GDM1 (cell line): ENCODE measurements at regions not wholly inside any gene's neighbourhood (a gene's known extent, or its start where the extent isn't known, plus 50 kb on each side); places are given as distances from the start of the nearest gene placed in this dataset.

Experiments used
- DNase-seq: peaks from one replicate; lab custom pipeline; 2025; lab: John Stamatoyannopoulos, UW

DNA sequence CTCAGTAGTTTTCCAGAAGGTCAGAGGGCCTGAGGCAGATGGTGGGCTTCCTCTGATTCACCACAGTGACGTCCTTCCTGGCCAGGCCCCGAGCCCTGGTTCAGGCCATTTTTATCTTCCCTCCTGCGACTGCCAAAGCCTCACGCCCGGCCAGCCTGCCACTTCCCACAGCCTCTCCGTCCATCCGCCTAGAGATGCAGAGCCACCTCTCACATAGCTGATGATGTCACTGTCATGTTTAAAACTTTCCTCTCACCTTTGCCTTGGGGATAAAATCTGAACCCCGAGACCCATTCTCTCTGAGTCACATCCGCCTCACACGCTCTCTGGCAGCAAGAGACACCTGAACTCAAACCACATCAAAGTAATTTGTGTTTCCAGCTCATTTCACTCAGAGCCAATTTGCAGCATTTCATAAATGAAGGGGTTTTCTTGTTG is 175.3 kb downstream of the QDPR start:
- no peak for DNase-seq

GRCh38 chr4:17336069-17336468 is 175.8 kb downstream of the QDPR start:
- DNase-seq, result no peak

GRCh38 chr4:17335371-17335770 is 176.5 kb downstream of the QDPR start:
- no peak for DNase-seq

GRCh38 chr4:17332478-17332877 is 179.4 kb downstream of the QDPR start:
- DNase-seq, result no peak

DNA sequence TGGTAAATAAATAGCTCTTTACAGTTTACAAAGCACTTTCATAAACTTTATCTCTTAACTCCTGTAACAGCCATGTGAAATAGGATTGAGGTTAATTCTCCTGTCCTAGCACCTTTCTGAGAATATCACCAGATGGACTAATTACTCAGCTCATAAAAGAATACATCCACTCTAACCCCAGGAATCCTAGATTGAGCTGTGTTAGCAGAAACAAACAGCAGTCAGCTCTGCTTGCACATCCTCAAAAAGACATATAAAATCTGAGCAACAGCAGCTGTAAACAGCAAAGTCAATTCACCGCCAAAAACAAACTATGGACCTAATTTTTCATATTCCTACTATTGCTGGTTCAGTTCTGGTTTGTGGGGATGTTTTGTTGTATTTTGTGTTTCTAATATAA is 182.8 kb downstream of the QDPR start:
- DNase-seq, result no peak

DNA sequence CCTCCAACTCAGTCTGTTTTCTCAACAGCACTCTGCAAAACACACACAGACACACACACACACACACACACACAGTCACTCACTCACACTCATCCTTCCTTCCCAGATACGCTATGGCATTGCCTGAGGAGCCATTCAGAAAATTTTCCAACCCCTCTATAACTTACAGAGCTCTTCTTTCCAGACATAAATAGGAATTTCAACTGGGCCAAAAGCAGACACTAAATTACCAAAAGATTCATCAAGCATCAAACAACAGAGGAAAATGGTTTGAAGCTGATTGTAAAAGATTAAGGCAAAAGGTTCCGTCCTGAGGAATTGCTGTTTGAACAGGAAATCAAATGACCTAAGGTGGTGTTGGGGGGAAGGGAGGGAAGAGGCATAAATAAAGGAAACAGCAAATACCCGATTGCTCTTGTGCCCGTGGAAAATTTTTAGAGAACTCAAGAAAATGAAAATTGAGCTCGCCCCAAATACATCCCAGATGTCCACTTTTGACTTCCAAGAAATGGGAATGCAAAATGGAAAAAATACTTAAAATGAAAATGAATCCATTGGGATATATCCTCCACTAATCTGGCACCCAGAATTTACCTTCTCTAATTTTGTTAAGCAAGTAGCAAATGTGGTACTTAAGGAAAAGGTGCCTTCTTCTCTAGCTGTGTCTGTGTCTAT is 183.6 kb downstream of the QDPR start:
- DNase-seq, result no peak

- DNase-seq, result no peak
Measured at GRCh38 chr4:17327591-17327990, 184.3 kb downstream of the QDPR start.

- DNase-seq, result no peak
Measured at GRCh38 chr4:17326756-17327155, 185.1 kb downstream of the QDPR start.

GRCh38 chr4:17325098-17325497 is 186.8 kb downstream of the QDPR start:
- DNase-seq, result no peak

- no peak for DNase-seq
Measured at GRCh38 chr4:17324386-17324830, 187.5 kb downstream of the QDPR start.

DNA sequence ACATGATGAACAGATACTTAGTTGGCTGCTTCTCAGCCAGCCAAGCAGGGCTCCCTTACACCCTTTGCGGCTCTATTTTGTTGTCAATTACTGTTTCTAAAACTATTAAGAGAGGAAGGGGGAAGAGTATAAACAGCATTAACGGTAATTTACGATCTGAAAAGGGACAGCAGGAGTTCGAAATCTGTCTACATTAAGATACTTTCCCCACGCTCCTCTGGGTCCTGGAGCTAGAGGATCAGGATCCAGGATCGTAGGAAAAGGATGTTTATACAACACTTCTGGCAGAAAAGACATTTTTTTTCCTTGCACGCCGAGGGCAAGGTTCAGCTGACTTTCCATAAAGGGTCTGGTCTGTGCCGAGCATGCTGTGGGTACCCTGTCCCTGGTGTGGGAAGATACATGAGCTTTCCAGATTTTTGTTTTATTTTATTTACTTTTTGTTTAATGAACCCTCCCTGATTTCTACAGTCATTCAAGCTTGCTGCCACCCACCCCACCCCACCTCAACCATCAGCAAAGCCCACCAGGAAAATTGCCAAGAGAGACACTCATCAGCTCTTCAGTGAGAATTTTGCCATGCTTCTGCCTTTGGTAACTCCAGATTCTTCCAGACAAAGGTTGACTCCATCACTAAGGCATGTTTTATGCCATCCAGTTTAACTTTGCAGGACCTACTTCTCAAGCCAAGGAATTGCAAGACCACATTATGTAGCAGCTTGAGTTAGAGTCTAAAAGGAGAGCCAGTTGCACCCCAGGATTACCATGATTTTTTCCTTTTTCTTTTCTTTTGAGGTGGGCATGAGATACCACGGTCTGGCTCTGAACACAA is 188.1 kb downstream of the QDPR start:
- no peak for DNase-seq

GRCh38 chr4:17322514-17322913 is 189.4 kb downstream of the QDPR start:
- no peak for DNase-seq

DNA sequence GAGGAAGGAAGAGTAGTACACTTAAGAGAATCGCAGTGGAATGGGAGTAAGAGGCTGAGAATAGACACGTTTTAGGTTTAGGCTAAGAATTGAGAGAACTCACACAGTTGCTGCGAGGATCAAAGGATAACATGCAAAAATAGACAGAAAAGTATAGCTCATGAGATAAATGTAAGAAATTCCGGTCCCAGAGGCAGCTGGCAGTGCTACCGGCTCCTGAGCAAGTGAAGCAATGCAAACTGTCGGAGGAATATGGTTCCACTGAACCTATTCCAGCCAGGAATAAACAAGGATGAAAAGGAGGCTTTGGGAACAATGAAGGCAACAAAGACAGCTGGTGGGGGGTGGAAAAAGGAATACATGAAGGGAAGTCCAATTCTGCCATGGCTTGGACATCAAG is 191.8 kb downstream of the QDPR start:
- no peak for DNase-seq

DNA sequence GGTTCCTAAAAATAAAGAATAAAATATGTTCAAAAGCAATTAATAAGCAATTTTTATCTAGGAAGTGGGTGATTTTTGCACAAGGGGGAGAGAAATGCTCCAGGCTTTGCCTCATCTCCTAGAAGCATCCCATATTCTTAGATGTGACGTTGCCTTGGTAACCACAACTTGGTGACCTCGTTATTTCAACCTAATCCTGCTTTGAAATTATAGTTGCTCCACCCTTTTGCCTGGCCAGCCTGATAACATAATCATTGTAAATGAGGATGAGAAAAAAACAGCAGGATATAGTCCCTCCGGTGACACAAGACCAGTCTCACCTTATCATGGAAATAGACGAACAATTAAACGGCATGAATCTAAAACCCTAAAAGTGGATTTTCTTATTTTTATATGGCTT is 194.4 kb downstream of the QDPR start:
- DNase-seq, result no peak

GRCh38 chr4:17316566-17316965 is 195.3 kb downstream of the QDPR start:
- no peak for DNase-seq

DNA sequence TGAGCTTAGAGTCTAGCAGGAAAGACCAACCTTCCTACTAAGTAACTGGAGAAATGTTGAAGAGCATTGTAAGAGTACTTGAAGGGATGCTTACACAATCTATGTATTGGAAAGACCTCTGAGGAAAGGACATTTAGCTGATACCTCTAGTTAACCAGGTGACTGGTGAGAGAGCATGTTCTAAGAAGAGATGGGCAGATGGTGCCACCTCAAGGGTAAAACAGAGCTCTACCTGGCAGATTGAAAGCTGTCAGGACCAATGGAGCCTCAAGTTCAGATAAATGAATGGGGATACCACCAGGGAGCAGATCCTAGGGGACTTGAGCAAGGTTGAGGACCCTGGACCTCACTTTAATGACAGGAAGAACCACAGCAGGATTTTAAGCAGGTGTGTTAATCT is 196.4 kb downstream of the QDPR start:
- DNase-seq, result no peak

DNA sequence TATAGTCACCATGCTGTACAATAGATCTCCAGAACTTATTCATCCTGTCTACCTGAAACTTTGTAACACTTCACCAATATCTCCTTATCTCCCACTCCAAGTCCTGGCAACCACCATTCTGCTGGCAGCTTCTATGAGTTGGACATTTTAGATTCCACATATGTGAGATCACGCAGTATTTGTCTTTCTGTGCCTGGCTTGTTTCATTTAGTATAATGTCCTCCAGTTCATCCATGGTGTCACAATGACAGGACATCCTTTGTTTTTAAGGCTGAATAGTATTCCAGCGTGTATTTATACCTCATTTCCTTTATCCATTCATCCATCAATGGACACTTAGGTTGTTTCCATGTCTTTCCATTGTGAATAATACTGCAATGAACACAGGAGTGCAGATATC is 198.7 kb downstream of the QDPR start:
- no peak for DNase-seq

- no peak for DNase-seq
Measured at GRCh38 chr4:17310269-17310652, 201.6 kb downstream of the QDPR start.

- DNase-seq, result no peak
Measured at GRCh38 chr4:17309567-17310268, 202.2 kb downstream of the QDPR start.

GRCh38 chr4:17301869-17302268 is 210.0 kb downstream of the QDPR start:
- no peak for DNase-seq

- DNase-seq, result no peak
Measured at GRCh38 chr4:17301266-17301665, 210.6 kb downstream of the QDPR start.

DNA sequence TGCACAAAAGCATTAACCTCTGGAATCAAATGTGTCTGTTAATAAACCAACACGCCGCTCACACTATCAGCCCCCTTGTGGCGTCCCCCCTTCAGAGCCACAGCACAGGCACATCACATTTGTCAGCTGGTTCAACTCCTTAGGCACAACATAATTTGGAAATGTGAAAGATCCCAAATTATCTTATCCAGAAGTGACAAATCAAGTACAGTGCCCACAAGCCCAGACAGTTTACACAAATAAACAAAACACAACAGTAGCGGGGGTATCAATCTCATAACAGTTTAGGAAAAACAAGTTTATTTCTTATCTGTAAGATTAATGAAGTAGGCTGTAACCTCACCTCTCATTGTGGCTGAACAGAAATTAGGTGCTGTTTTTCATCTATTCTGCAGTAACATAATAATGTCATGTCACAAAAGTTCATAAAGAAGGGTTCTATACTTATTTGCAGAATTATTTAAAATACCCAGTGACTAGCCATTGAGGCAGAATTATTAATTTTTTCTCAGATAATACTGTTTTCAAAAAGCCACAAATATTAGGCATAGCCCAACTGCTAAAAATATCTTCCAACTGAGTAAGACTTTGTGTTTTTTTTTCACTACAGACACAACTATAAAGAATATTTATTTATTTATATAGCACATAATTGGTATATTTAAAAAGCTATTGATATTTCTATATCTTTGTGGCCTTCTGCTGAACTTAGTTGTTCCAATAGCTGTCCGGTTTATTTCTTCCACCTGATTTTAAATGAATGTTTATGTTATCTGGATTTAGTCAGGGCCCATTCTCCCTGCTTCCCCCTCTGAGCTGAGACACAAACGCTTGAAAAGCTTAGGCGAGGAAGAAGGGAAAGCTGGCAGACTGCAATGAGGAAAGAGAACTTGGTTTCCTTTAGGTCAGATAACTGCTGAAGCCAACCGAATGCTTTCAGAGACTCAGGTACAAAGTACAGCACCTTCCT is 214.7 kb downstream of the QDPR start:
- DNase-seq, result no peak
